ENCODE measurements at regions not wholly inside any gene's neighbourhood (a gene's known extent, or its start where the extent isn't known, plus 50 kb on each side); places are given as distances from the start of the nearest gene placed in this dataset.

GRCh38 chr10:8956400-8956799, 901.9 kb downstream of the GATA3 start:
- Histone ChIP-seq H3K27ac (ENCODE audit: low read depth, low read length) (no peak overlapping the region), H3K79me2 (ENCODE audit: insufficient read depth, low read length) (no peaks in the 10 kb centered on the region), H3K4me3 (ENCODE audit: insufficient read depth, low read length, poor library complexity, severe bottlenecking) (no peak overlapping the region), H3F3A (ENCODE audit: insufficient read depth) (no peaks in the 10 kb centered on the region), H3K9me3 (ENCODE audit: insufficient read depth, low read length) (no peaks in the 10 kb centered on the region), H3K27me3 (ENCODE audit: low read length) (no peaks in the 10 kb centered on the region), H2AFZ (ENCODE audit: low read depth, low read length, severe bottlenecking) (no peak overlapping the region), H3K4me2 (ENCODE audit: low read depth, low read length, poor library complexity, severe bottlenecking) (no peak overlapping the region), H3K36me3 (ENCODE audit: low read length) (no peaks in the 10 kb centered on the region), H4K20me1 (ENCODE audit: low read depth, low read length) (no peaks in the 10 kb centered on the region), H3K9me2 (replicated peaks; ENCODE audit: insufficient read depth, low read length) (no peaks in the 10 kb centered on the region), H3K9ac (ENCODE audit: low read length) (no peak overlapping the region)
- TF ChIP-seq EZH2phosphoT487 (conservative IDR thresholded peaks at IDR 0.05; ENCODE audit: low read length) (no peak), CTCF (IDR thresholded peaks at IDR 0.05; ENCODE audit: insufficient read depth, low read length, poor library complexity, severe bottlenecking) (no peak)

GRCh38 chr10:8962249-8962648, 907.8 kb downstream of the GATA3 start:
- Histone ChIP-seq H4K20me1 (ENCODE audit: low read depth, low read length) (no peaks in the 10 kb centered on the region), H3K4me2 (ENCODE audit: low read depth, low read length, poor library complexity, severe bottlenecking) (no peak overlapping the region), H3K9ac (ENCODE audit: low read length) (no peak overlapping the region), H3K79me2 (ENCODE audit: insufficient read depth, low read length) (no peaks in the 10 kb centered on the region), H3K9me3 (ENCODE audit: insufficient read depth, low read length) (no peaks in the 10 kb centered on the region), H3K9me2 (replicated peaks; ENCODE audit: insufficient read depth, low read length) (no peaks in the 10 kb centered on the region), H3K27ac (ENCODE audit: low read depth, low read length) (no peak overlapping the region), H3K27me3 (ENCODE audit: low read length) (no peaks in the 10 kb centered on the region), H3K36me3 (ENCODE audit: low read length) (no peaks in the 10 kb centered on the region), H3F3A (ENCODE audit: insufficient read depth) (no peaks in the 10 kb centered on the region), H3K4me3 (ENCODE audit: insufficient read depth, low read length, poor library complexity, severe bottlenecking) (no peak overlapping the region), H2AFZ (ENCODE audit: low read depth, low read length, severe bottlenecking) (no peak overlapping the region)
- no peak for TF ChIP-seq CTCF (IDR thresholded peaks at IDR 0.05; ENCODE audit: insufficient read depth, low read length, poor library complexity, severe bottlenecking)
- no peak for TF ChIP-seq EZH2phosphoT487 (conservative IDR thresholded peaks at IDR 0.05; ENCODE audit: low read length)

GRCh38 chr10:8967061-8967460, 912.6 kb downstream of the GATA3 start:
- Histone ChIP-seq H3K79me2 (ENCODE audit: insufficient read depth, low read length) (no peaks in the 10 kb centered on the region), H2AFZ (ENCODE audit: low read depth, low read length, severe bottlenecking) (no peak overlapping the region), H3K9me2 (replicated peaks; ENCODE audit: insufficient read depth, low read length) (no peaks in the 10 kb centered on the region), H4K20me1 (ENCODE audit: low read depth, low read length) (no peaks in the 10 kb centered on the region), H3F3A (ENCODE audit: insufficient read depth) (no peaks in the 10 kb centered on the region), H3K9me3 (ENCODE audit: insufficient read depth, low read length) (no peaks in the 10 kb centered on the region), H3K27me3 (ENCODE audit: low read length) (no peaks in the 10 kb centered on the region), H3K36me3 (ENCODE audit: low read length) (no peaks in the 10 kb centered on the region), H3K9ac (ENCODE audit: low read length) (no peak overlapping the region), H3K4me2 (ENCODE audit: low read depth, low read length, poor library complexity, severe bottlenecking) (no peak overlapping the region), H3K27ac (ENCODE audit: low read depth, low read length) (no peak overlapping the region), H3K4me3 (ENCODE audit: insufficient read depth, low read length, poor library complexity, severe bottlenecking) (no peak overlapping the region)
- TF ChIP-seq EZH2phosphoT487 (conservative IDR thresholded peaks at IDR 0.05; ENCODE audit: low read length) (no peak), CTCF (IDR thresholded peaks at IDR 0.05; ENCODE audit: insufficient read depth, low read length, poor library complexity, severe bottlenecking) (no peak)

DNA sequence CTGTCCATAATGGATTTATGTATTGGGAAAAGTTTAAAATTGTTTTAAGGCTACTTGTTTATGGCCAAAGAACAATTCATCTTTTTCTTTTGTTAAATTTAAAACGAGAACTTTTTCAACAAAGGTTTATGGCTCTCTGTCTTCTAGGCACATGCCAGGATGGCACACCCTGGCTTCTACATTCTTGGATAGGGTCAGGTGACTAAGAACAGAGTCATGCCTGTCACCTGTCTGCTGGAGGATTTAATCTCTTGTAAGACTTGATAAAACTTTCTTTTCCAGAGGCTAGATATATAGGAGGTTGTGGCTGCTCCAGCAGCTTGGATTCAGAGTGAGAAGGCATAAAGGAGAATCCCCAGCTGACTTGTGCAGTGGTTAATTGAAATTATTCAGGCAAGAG, 915.4 kb downstream of the GATA3 start:
- Histone ChIP-seq H3K4me2 (ENCODE audit: low read depth, low read length, poor library complexity, severe bottlenecking) (no peak overlapping the region), H4K20me1 (ENCODE audit: low read depth, low read length) (no peaks in the 10 kb centered on the region), H2AFZ (ENCODE audit: low read depth, low read length, severe bottlenecking) (no peak overlapping the region), H3F3A (ENCODE audit: insufficient read depth) (no peaks in the 10 kb centered on the region), H3K27ac (ENCODE audit: low read depth, low read length) (no peak overlapping the region), H3K36me3 (ENCODE audit: low read length) (no peaks in the 10 kb centered on the region), H3K9me2 (replicated peaks; ENCODE audit: insufficient read depth, low read length) (no peaks in the 10 kb centered on the region), H3K79me2 (ENCODE audit: insufficient read depth, low read length) (no peaks in the 10 kb centered on the region), H3K27me3 (ENCODE audit: low read length) (no peaks in the 10 kb centered on the region), H3K9me3 (ENCODE audit: insufficient read depth, low read length) (no peaks in the 10 kb centered on the region), H3K4me3 (ENCODE audit: insufficient read depth, low read length, poor library complexity, severe bottlenecking) (no peak overlapping the region), H3K9ac (ENCODE audit: low read length) (no peak overlapping the region)
- TF ChIP-seq CTCF (IDR thresholded peaks at IDR 0.05; ENCODE audit: insufficient read depth, low read length, poor library complexity, severe bottlenecking) (no peak), EZH2phosphoT487 (conservative IDR thresholded peaks at IDR 0.05; ENCODE audit: low read length) (no peak)
